Neural crest cell (in vitro differentiated cells): ENCODE measurements at regions not wholly inside any gene's neighbourhood (a gene's known extent, or its start where the extent isn't known, plus 50 kb on each side); places are given as distances from the start of the nearest gene placed in this dataset.

Experiments
- DNase-seq: peaks from one replicate; pipeline ENCODE4 v3.0.0; 2021; ENCODE audit warnings: low read depth, mixed read lengths, low spot score
- H3K27ac Mint-ChIP-seq: one replicate; pipeline ENCODE4 v1.8.0; 2021; ENCODE audit warnings: mild to moderate bottlenecking, mixed read lengths; ENCODE audit not compliant: unreplicated experiment
- H3K27me3 Mint-ChIP-seq: 2 replicates; pipeline ENCODE4 v1.8.0; 2021; ENCODE audit warnings: low read depth, mild to moderate bottlenecking, mixed read lengths
- H3K36me3 Mint-ChIP-seq: 2 replicates; pipeline ENCODE4 v1.8.0; 2021; ENCODE audit warnings: low read depth, mild to moderate bottlenecking, mixed read lengths
- H3K4me1 Mint-ChIP-seq: 2 replicates; pipeline ENCODE4 v1.8.0; 2021; ENCODE audit warnings: mixed read lengths
- H3K4me3 Mint-ChIP-seq: one replicate; pipeline ENCODE4 v1.8.0; 2021; ENCODE audit warnings: mild to moderate bottlenecking, mixed read lengths
- H3K9me3 Mint-ChIP-seq: 2 replicates; pipeline ENCODE4 v1.8.0; 2021; ENCODE audit warnings: mixed read lengths
- CTCF ChIP-seq: fragments of 200-600 bp; sonication (generic); conservative IDR thresholded peaks from 2 replicates; pipeline ENCODE4 v1.5.0; 2021; ENCODE audit warnings: antibody characterized with exemption, mild to moderate bottlenecking

GRCh38 chr2:239640210-239640609 is 239.4 kb upstream of the HDAC4 start:
- no peak for TF ChIP-seq CTCF
- Mint-ChIP-seq H3K9me3 (peaks cover 2% of the 10 kb centered on the region), H3K4me3 (no peak overlapping the region), H3K27ac (no peak overlapping the region), H3K36me3 (peaks cover 2% of the 10 kb centered on the region), H3K4me1 (no peaks in the 10 kb centered on the region), H3K27me3 (no peaks in the 10 kb centered on the region)
- no peak for DNase-seq

- H3K4me1 Mint-ChIP-seq = no peaks in the 10 kb centered on the region
- no peak for DNase-seq
- no peak overlapping the region for H3K27ac Mint-ChIP-seq
- H3K27me3 Mint-ChIP-seq = no peaks in the 10 kb centered on the region
- no peak overlapping the region for H3K4me3 Mint-ChIP-seq
- peaks cover 1% of the 10 kb centered on the region for H3K9me3 Mint-ChIP-seq
- no peaks in the 10 kb centered on the region for H3K36me3 Mint-ChIP-seq
- TF ChIP-seq CTCF = no peak
Observed at GRCh38 chr2:239639421-239640185, 238.8 kb upstream of the HDAC4 start.

GRCh38 chr2:239638376-239638775 is 237.6 kb upstream of the HDAC4 start:
- no peak overlapping the region for H3K27ac Mint-ChIP-seq
- TF ChIP-seq CTCF = no peak
- H3K36me3 Mint-ChIP-seq = no peaks in the 10 kb centered on the region
- no peaks in the 10 kb centered on the region for H3K27me3 Mint-ChIP-seq
- H3K4me1 Mint-ChIP-seq = no peaks in the 10 kb centered on the region
- no peak overlapping the region for H3K4me3 Mint-ChIP-seq
- H3K9me3 Mint-ChIP-seq = peaks cover 2% of the 10 kb centered on the region
- DNase-seq = no peak

- DNase-seq = no peak
- no peak for TF ChIP-seq CTCF
- H3K4me1 Mint-ChIP-seq = no peaks in the 10 kb centered on the region
- H3K27ac Mint-ChIP-seq = no peak overlapping the region
- no peak overlapping the region for H3K4me3 Mint-ChIP-seq
- no peaks in the 10 kb centered on the region for H3K36me3 Mint-ChIP-seq
- H3K9me3 Mint-ChIP-seq = peaks cover 2% of the 10 kb centered on the region
- H3K27me3 Mint-ChIP-seq = no peaks in the 10 kb centered on the region
Observed at GRCh38 chr2:239636808-239637207, 236.0 kb upstream of the HDAC4 start.

GRCh38 chr2:239634769-239635168 is 233.9 kb upstream of the HDAC4 start:
- no peaks in the 10 kb centered on the region for H3K27me3 Mint-ChIP-seq
- no peak overlapping the region for H3K27ac Mint-ChIP-seq
- no peaks in the 10 kb centered on the region for H3K4me1 Mint-ChIP-seq
- peaks cover 2% of the 10 kb centered on the region for H3K9me3 Mint-ChIP-seq
- H3K36me3 Mint-ChIP-seq = no peaks in the 10 kb centered on the region
- DNase-seq = no peak
- no peak overlapping the region for H3K4me3 Mint-ChIP-seq
- no peak for TF ChIP-seq CTCF
